Karpas-422 (cell line): ENCODE measurements at regions not wholly inside any gene's neighbourhood (a gene's known extent, or its start where the extent isn't known, plus 50 kb on each side); places are given as distances from the start of the nearest gene placed in this dataset.
A peak's percentile ranks its signal among the peaks of the same experiment; 100 is the strongest.

Experiments
- DNase-seq: peaks from one replicate; pipeline ENCODE4 v3.0.0-alpha.2; 2015
- H2AFZ ChIP-seq: fragments of 200-600 bp; sonication (generic); 2 replicates; pipeline ENCODE4 v1.6.1; 2014; ENCODE audit warnings: antibody characterized with exemption, low read length, mixed read lengths
- H3K27ac ChIP-seq: fragments of 200-600 bp; sonication (generic); 2 replicates; pipeline ENCODE4 v1.5.1; 2014; ENCODE audit warnings: mild to moderate bottlenecking, low read length, moderate library complexity
- H3K27me3 ChIP-seq: fragments of 200-600 bp; sonication (generic); 2 replicates; pipeline ENCODE4 v1.6.1; 2014; ENCODE audit warnings: low read length, mixed read lengths
- H3K36me3 ChIP-seq: fragments of 200-600 bp; sonication (generic); 2 replicates; pipeline ENCODE4 v1.6.1; 2014; ENCODE audit warnings: low read length, mixed read lengths; ENCODE audit not compliant: insufficient read depth
- H3K4me1 ChIP-seq: fragments of 200-600 bp; sonication (generic); 2 replicates; pipeline ENCODE4 v1.6.1; 2014; ENCODE audit warnings: mild to moderate bottlenecking, low read length, mixed read lengths
- H3K4me2 ChIP-seq: fragments of 200-600 bp; sonication (generic); 2 replicates; pipeline ENCODE4 v1.6.1; 2014; ENCODE audit warnings: low read length, low read depth, mild to moderate bottlenecking; ENCODE audit not compliant: poor library complexity, severe bottlenecking
- H3K4me3 ChIP-seq: fragments of 200-600 bp; sonication (generic); 2 replicates; pipeline ENCODE4 v1.5.1; 2014; ENCODE audit warnings: mild to moderate bottlenecking, antibody characterized with exemption, low read length, mixed read lengths
- H3K79me2 ChIP-seq: fragments of 200-600 bp; sonication (generic); 2 replicates; pipeline ENCODE4 v1.6.1; 2014; ENCODE audit warnings: mild to moderate bottlenecking, low read length, mixed read lengths
- H3K9ac ChIP-seq: fragments of 200-600 bp; sonication (generic); 2 replicates; pipeline ENCODE4 v1.6.0; 2014; ENCODE audit warnings: low read length
- H3K9me2 ChIP-seq: fragments of 200-600 bp; sonication (generic), shearing (Covaris generic); replicated peaks from 2 replicates; pipeline ENCODE4 v1.6.0; 2014; ENCODE audit warnings: mild to moderate bottlenecking, low read length, moderate library complexity; ENCODE audit not compliant: insufficient read depth
- H3K9me3 ChIP-seq: fragments of 300-700, 200-600 bp; sonication (generic); 2 replicates; pipeline ENCODE4 v1.6.1; 2014; ENCODE audit warnings: low read length, mixed read lengths
- H4K20me1 ChIP-seq: fragments of 200-600 bp; sonication (generic); 2 replicates; pipeline ENCODE4 v1.6.1; 2014; ENCODE audit warnings: mild to moderate bottlenecking, antibody characterized with exemption, low read length, low read depth; ENCODE audit not compliant: insufficient read depth

GRCh38 chr4:15147714-15148113 lies 145.4 kb downstream of the CPEB2 start:
- H3K27me3 ChIP-seq, result no peaks in the 10 kb centered on the region
- no peak for DNase-seq
- peaks cover 13% of the 10 kb centered on the region for H3K4me1 ChIP-seq
- H2AFZ ChIP-seq, result no peak overlapping the region
- H3K27ac ChIP-seq, result no peak overlapping the region
- no peaks in the 10 kb centered on the region for H3K36me3 ChIP-seq
- no peaks in the 10 kb centered on the region for H3K9me2 ChIP-seq
- no peaks in the 10 kb centered on the region for H3K9me3 ChIP-seq
- H3K4me3 ChIP-seq, result no peak overlapping the region
- H3K9ac ChIP-seq, result no peak overlapping the region
- H4K20me1 ChIP-seq, result no peaks in the 10 kb centered on the region
- H3K79me2 ChIP-seq, result no peaks in the 10 kb centered on the region
- no peak overlapping the region for H3K4me2 ChIP-seq

GRCh38 chr4:15148199-15148598 lies 145.9 kb downstream of the CPEB2 start:
- DNase-seq, result no peak
- Histone ChIP-seq H3K4me3 (no peak overlapping the region), H3K27ac (no peak overlapping the region), H3K9ac (no peak overlapping the region), H3K4me1 (peaks cover 13% of the 10 kb centered on the region), H3K9me2 (no peaks in the 10 kb centered on the region), H3K4me2 (no peak overlapping the region), H2AFZ (no peak overlapping the region), H4K20me1 (no peaks in the 10 kb centered on the region), H3K27me3 (no peaks in the 10 kb centered on the region), H3K36me3 (no peaks in the 10 kb centered on the region), H3K9me3 (no peaks in the 10 kb centered on the region), H3K79me2 (no peaks in the 10 kb centered on the region)

GRCh38 chr4:15148691-15149090 lies 146.4 kb downstream of the CPEB2 start:
- H3K4me3 ChIP-seq, result no peak overlapping the region
- H2AFZ ChIP-seq, result no peak overlapping the region
- no peaks in the 10 kb centered on the region for H3K27me3 ChIP-seq

GRCh38 chr4:15149234-15149838 lies 147.1 kb downstream of the CPEB2 start:
- Histone ChIP-seq H2AFZ (peak overlapping the region; percentile 50; the same call in 1 of the 2 replicates), H3K9ac (peak overlapping the region; percentile 10; the same call in 1 of the 2 replicates), H3K27ac (no peak overlapping the region)

More at GRCh38 chr4:15148691-15149090, 146.4 kb downstream of the CPEB2 start:
- Histone ChIP-seq H3K79me2 (no peaks in the 10 kb centered on the region), H3K9me3 (no peaks in the 10 kb centered on the region), H4K20me1 (no peaks in the 10 kb centered on the region), H3K9ac (no peak overlapping the region), H3K4me2 (no peak overlapping the region), H3K4me1 (peaks cover 13% of the 10 kb centered on the region), H3K9me2 (no peaks in the 10 kb centered on the region), H3K27ac (no peak overlapping the region), H3K36me3 (no peaks in the 10 kb centered on the region)
- DNase-seq, result no peak

GRCh38 chr4:15149839-15150592 lies 147.7 kb downstream of the CPEB2 start:
- no peaks in the 10 kb centered on the region for H3K79me2 ChIP-seq
- H3K4me2 ChIP-seq, result peak overlapping the region; percentile 22
- DNase-seq, result peak; percentile 56
- H3K4me3 ChIP-seq, result no peak overlapping the region
- H3K9me2 ChIP-seq, result no peaks in the 10 kb centered on the region
- peaks cover 13% of the 10 kb centered on the region for H3K4me1 ChIP-seq
- no peak overlapping the region for H3K27ac ChIP-seq
- no peaks in the 10 kb centered on the region for H3K27me3 ChIP-seq
- no peaks in the 10 kb centered on the region for H3K9me3 ChIP-seq
- no peaks in the 10 kb centered on the region for H4K20me1 ChIP-seq
- no peak overlapping the region for H2AFZ ChIP-seq
- no peaks in the 10 kb centered on the region for H3K36me3 ChIP-seq
- peak overlapping the region; percentile 10; the same call in 1 of the 2 replicates for H3K9ac ChIP-seq

More at GRCh38 chr4:15149234-15149838, 147.1 kb downstream of the CPEB2 start:
- Histone ChIP-seq H3K9me2 (no peaks in the 10 kb centered on the region), H3K79me2 (no peaks in the 10 kb centered on the region), H4K20me1 (no peaks in the 10 kb centered on the region), H3K9me3 (no peaks in the 10 kb centered on the region), H3K4me1 (peaks cover 13% of the 10 kb centered on the region), H3K4me2 (peak overlapping the region; percentile 22), H3K27me3 (no peaks in the 10 kb centered on the region), H3K36me3 (no peaks in the 10 kb centered on the region), H3K4me3 (no peak overlapping the region)
- no peak for DNase-seq

GRCh38 chr4:15150631-15151030 lies 148.3 kb downstream of the CPEB2 start:
- Histone ChIP-seq H4K20me1 (no peaks in the 10 kb centered on the region), H3K9me2 (no peaks in the 10 kb centered on the region), H3K27me3 (no peaks in the 10 kb centered on the region), H3K79me2 (no peaks in the 10 kb centered on the region), H3K9me3 (no peaks in the 10 kb centered on the region), H3K36me3 (no peaks in the 10 kb centered on the region), H3K4me3 (no peak overlapping the region), H2AFZ (no peak overlapping the region), H3K9ac (no peak overlapping the region), H3K4me2 (no peak overlapping the region), H3K27ac (no peak overlapping the region), H3K4me1 (peaks cover 13% of the 10 kb centered on the region)
- DNase-seq, result no peak

GRCh38 chr4:15151033-15151432 lies 148.8 kb downstream of the CPEB2 start:
- no peak overlapping the region for H3K4me2 ChIP-seq
- no peaks in the 10 kb centered on the region for H3K9me2 ChIP-seq
- H2AFZ ChIP-seq, result no peak overlapping the region
- no peaks in the 10 kb centered on the region for H3K9me3 ChIP-seq
- no peak overlapping the region for H3K4me3 ChIP-seq
- no peaks in the 10 kb centered on the region for H3K79me2 ChIP-seq
- DNase-seq, result no peak
- H3K27me3 ChIP-seq, result no peaks in the 10 kb centered on the region
- H3K36me3 ChIP-seq, result no peaks in the 10 kb centered on the region
- H3K27ac ChIP-seq, result no peak overlapping the region
- H4K20me1 ChIP-seq, result no peaks in the 10 kb centered on the region
- H3K4me1 ChIP-seq, result peaks cover 13% of the 10 kb centered on the region
- H3K9ac ChIP-seq, result no peak overlapping the region

GRCh38 chr4:15153662-15154061 lies 151.4 kb downstream of the CPEB2 start:
- Histone ChIP-seq H2AFZ (no peak overlapping the region), H3K27me3 (no peaks in the 10 kb centered on the region), H3K4me2 (no peak overlapping the region), H3K9me3 (no peaks in the 10 kb centered on the region), H3K9ac (no peak overlapping the region), H4K20me1 (no peaks in the 10 kb centered on the region), H3K27ac (no peak overlapping the region), H3K79me2 (no peaks in the 10 kb centered on the region), H3K4me1 (peaks cover 13% of the 10 kb centered on the region), H3K4me3 (no peak overlapping the region), H3K36me3 (no peaks in the 10 kb centered on the region), H3K9me2 (no peaks in the 10 kb centered on the region)
- no peak for DNase-seq
